Endometrial microvascular endothelial cells (primary cell): ENCODE measurements at regions not wholly inside any gene's neighbourhood (a gene's known extent, or its start where the extent isn't known, plus 50 kb on each side); places are given as distances from the start of the nearest gene placed in this dataset.

Source experiments
- in situ Hi-C: cut with HindIII; loops from 2 replicates; pipeline ENCODE4 v1.10.0; 2017; ENCODE audit warnings: low sequenced_read_pairs, low pct_unique_long_range_greater_than_20kb; ENCODE audit errors: inconsistent ontology term

GRCh38 chr20:23200914-23201313, 114.8 kb upstream of the CD93 start:
- in situ Hi-C loops = no loop called here

GRCh38 chr20:23200413-23200812, 114.3 kb upstream of the CD93 start:
- in situ Hi-C loops = no loop called here

GRCh38 chr20:23199356-23199755, 113.2 kb upstream of the CD93 start:
- in situ Hi-C loops = no loop called here

- in situ Hi-C loops = no loop called here
Observed at GRCh38 chr20:23198815-23199214, 112.7 kb upstream of the CD93 start.

- in situ Hi-C loops = no loop called here
Observed at GRCh38 chr20:23197836-23198235, 111.7 kb upstream of the CD93 start.

- in situ Hi-C loops = no loop called here
Observed at GRCh38 chr20:23195636-23196035, 109.5 kb upstream of the CD93 start.

GRCh38 chr20:23193801-23194384, 107.8 kb upstream of the CD93 start:
- in situ Hi-C loops = no loop called here

- in situ Hi-C loops = no loop called here
Observed at GRCh38 chr20:23192469-23192868, 106.3 kb upstream of the CD93 start.

- in situ Hi-C loops = no loop called here
Observed at GRCh38 chr20:23190557-23190956, 104.4 kb upstream of the CD93 start.

- in situ Hi-C loops = no loop called here
Observed at GRCh38 chr20:23189854-23190253, 103.7 kb upstream of the CD93 start.

GRCh38 chr20:23189341-23189740, 103.2 kb upstream of the CD93 start:
- in situ Hi-C loops = no loop called here

- in situ Hi-C loops = no loop called here
Observed at GRCh38 chr20:23188377-23189169, 102.4 kb upstream of the CD93 start.

GRCh38 chr20:23187751-23188150, 101.6 kb upstream of the CD93 start:
- in situ Hi-C loops = no loop called here

GRCh38 chr20:23186808-23187207, 100.7 kb upstream of the CD93 start:
- in situ Hi-C loops = no loop called here

- in situ Hi-C loops = no loop called here
Observed at GRCh38 chr20:23180451-23180921, 94.4 kb upstream of the CD93 start.

GRCh38 chr20:23179766-23180403, 93.8 kb upstream of the CD93 start:
- in situ Hi-C loops = loop anchor here (5.0 kb wide), 1 partner anchor 118 kb away; no protein-coding TSS in a partner anchor

- in situ Hi-C loops = loop anchor here (5.0 kb wide), 1 partner anchor 117 kb away; no protein-coding TSS in a partner anchor
Observed at GRCh38 chr20:23178806-23179205, 92.7 kb upstream of the CD93 start.

GRCh38 chr20:23174821-23175220, 88.7 kb upstream of the CD93 start:
- in situ Hi-C loops = loop anchor here (5.0 kb wide), 1 partner anchor 113 kb away; no protein-coding TSS in a partner anchor

- in situ Hi-C loops = no loop called here
Observed at GRCh38 chr20:23167431-23167830, 81.3 kb upstream of the CD93 start.

GRCh38 chr20:23166563-23166962, 80.4 kb upstream of the CD93 start:
- in situ Hi-C loops = no loop called here
